ENCODE measurements at regions not wholly inside any gene's neighbourhood (a gene's known extent, or its start where the extent isn't known, plus 50 kb on each side); places are given as distances from the start of the nearest gene placed in this dataset.

GRCh38 chr3:150084128-150084527 lies 113.4 kb upstream of the PFN2 start:
- H3K4me3 Mint-ChIP-seq: no peak overlapping the region
- ChIA-PET CTCF (no interaction called here), POLR2A (no interaction called here)
- no peaks in the 10 kb centered on the region for H3K27me3 Mint-ChIP-seq (ENCODE audit: low read depth)
- no peak for DNase-seq (ENCODE audit: low spot score)
- H3K27ac Mint-ChIP-seq: no peak overlapping the region
- TF ChIP-seq CREM (CRISPR knock-in tag; IDR thresholded peaks at IDR 0.05) (no peak), GRHL2 (CRISPR knock-in tag; IDR thresholded peaks at IDR 0.05; ENCODE audit: insufficient replicate concordance, severe bottlenecking) (no peak), ZNF263 (CRISPR knock-in tag; IDR thresholded peaks at IDR 0.05; ENCODE audit: low read depth) (no peak), TEAD1 (CRISPR knock-in tag; IDR thresholded peaks at IDR 0.05) (no peak), ATF1 (CRISPR knock-in tag; IDR thresholded peaks at IDR 0.05) (no peak), HMGXB4 (CRISPR knock-in tag; IDR thresholded peaks at IDR 0.05) (no peak), ETV6 (CRISPR knock-in tag; IDR thresholded peaks at IDR 0.05) (no peak), SMAD4 (CRISPR knock-in tag; IDR thresholded peaks at IDR 0.05) (no peak)
- TF ChIP-seq, protein P1, sequence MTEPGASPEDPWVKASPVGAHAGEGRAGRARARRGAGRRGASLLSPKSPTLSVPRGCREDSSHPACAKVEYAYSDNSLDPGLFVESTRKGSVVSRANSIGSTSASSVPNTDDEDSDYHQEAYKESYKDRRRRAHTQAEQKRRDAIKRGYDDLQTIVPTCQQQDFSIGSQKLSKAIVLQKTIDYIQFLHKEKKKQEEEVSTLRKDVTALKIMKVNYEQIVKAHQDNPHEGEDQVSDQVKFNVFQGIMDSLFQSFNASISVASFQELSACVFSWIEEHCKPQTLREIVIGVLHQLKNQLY (CRISPR knock-in tag; IDR thresholded peaks at IDR 0.05): no peak
- no peaks in the 10 kb centered on the region for H3K36me3 Mint-ChIP-seq
- ATAC-seq: no peak
- H3K4me1 Mint-ChIP-seq: peaks cover 7% of the 10 kb centered on the region
- H3K9me3 Mint-ChIP-seq: peaks cover 5% of the 10 kb centered on the region; the same call in 1 of the 2 replicates

DNA sequence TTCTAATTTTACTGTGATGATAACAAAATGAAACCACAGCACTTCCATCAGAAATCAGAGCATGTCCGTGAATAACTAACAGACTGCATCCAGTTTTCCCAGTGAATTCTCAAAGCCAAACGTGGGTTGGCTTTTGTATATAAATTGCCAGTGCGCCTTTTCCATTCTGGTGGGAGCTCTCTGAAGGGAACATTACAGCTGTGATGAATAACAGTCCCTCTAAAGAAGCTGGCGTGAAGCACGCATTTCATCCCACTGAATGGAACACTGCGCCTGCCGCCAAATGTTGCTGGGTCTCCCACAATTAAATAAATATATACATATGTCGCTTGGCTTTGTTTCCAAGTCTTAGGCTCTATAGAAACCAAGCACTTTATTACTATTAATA lies 113.0 kb upstream of the PFN2 start:
- ATAC-seq: no peak
- Mint-ChIP-seq H3K4me1 (peaks cover 7% of the 10 kb centered on the region), H3K27me3 (ENCODE audit: low read depth) (no peaks in the 10 kb centered on the region), H3K27ac (no peak overlapping the region), H3K4me3 (no peak overlapping the region), H3K9me3 (peaks cover 5% of the 10 kb centered on the region; the same call in 1 of the 2 replicates), H3K36me3 (no peaks in the 10 kb centered on the region)
- POLR2A ChIA-PET: no interaction called here
- no peak for DNase-seq (ENCODE audit: low spot score)
- TF ChIP-seq TEAD4 (CRISPR knock-in tag; IDR thresholded peaks at IDR 0.05) (no peak), ZNF671 (CRISPR knock-in tag; IDR thresholded peaks at IDR 0.05) (no peak), NR2C2 (CRISPR knock-in tag; IDR thresholded peaks at IDR 0.05) (no peak), HMGXB4 (CRISPR knock-in tag; IDR thresholded peaks at IDR 0.05) (no peak), SOX15 (CRISPR knock-in tag; IDR thresholded peaks at IDR 0.05) (no peak), NR3C1 (CRISPR knock-in tag; conservative IDR thresholded peaks at IDR 0.05; ENCODE audit: low read depth) (no peak), PRRX2 (CRISPR knock-in tag; IDR thresholded peaks at IDR 0.05) (no peak), MYBL2 (CRISPR knock-in tag; IDR thresholded peaks at IDR 0.05) (no peak), PREB (CRISPR knock-in tag; IDR thresholded peaks at IDR 0.05; ENCODE audit: borderline replicate concordance) (no peak), ZBTB21 (CRISPR knock-in tag; IDR thresholded peaks at IDR 0.05; ENCODE audit: borderline replicate concordance) (no peak), ZMAT4 (CRISPR knock-in tag; IDR thresholded peaks at IDR 0.05) (no peak), SMAD4 (CRISPR knock-in tag; IDR thresholded peaks at IDR 0.05) (no peak), ZNF121 (CRISPR knock-in tag; IDR thresholded peaks at IDR 0.05) (no peak), ZNF425 (CRISPR knock-in tag; conservative IDR thresholded peaks at IDR 0.05) (no peak)
- TF ChIP-seq, protein P2, sequence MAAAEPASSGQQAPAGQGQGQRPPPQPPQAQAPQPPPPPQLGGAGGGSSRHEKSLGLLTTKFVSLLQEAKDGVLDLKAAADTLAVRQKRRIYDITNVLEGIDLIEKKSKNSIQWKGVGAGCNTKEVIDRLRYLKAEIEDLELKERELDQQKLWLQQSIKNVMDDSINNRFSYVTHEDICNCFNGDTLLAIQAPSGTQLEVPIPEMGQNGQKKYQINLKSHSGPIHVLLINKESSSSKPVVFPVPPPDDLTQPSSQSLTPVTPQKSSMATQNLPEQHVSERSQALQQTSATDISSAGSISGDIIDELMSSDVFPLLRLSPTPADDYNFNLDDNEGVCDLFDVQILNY (CRISPR knock-in tag; IDR thresholded peaks at IDR 0.05): no peak
- TF ChIP-seq, protein P3, sequence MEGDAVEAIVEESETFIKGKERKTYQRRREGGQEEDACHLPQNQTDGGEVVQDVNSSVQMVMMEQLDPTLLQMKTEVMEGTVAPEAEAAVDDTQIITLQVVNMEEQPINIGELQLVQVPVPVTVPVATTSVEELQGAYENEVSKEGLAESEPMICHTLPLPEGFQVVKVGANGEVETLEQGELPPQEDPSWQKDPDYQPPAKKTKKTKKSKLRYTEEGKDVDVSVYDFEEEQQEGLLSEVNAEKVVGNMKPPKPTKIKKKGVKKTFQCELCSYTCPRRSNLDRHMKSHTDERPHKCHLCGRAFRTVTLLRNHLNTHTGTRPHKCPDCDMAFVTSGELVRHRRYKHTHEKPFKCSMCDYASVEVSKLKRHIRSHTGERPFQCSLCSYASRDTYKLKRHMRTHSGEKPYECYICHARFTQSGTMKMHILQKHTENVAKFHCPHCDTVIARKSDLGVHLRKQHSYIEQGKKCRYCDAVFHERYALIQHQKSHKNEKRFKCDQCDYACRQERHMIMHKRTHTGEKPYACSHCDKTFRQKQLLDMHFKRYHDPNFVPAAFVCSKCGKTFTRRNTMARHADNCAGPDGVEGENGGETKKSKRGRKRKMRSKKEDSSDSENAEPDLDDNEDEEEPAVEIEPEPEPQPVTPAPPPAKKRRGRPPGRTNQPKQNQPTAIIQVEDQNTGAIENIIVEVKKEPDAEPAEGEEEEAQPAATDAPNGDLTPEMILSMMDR (IDR thresholded peaks at IDR 0.05): no peak
- CTCF ChIA-PET: no interaction called here
